ENCODE measurements at regions not wholly inside any gene's neighbourhood (a gene's known extent, or its start where the extent isn't known, plus 50 kb on each side); places are given as distances from the start of the nearest gene placed in this dataset.
"Not testable (repeated sequence)": the region's sequence is repeated elsewhere in the genome, so short reads cannot be mapped to it uniquely, and the experiment has no call there.

DNA sequence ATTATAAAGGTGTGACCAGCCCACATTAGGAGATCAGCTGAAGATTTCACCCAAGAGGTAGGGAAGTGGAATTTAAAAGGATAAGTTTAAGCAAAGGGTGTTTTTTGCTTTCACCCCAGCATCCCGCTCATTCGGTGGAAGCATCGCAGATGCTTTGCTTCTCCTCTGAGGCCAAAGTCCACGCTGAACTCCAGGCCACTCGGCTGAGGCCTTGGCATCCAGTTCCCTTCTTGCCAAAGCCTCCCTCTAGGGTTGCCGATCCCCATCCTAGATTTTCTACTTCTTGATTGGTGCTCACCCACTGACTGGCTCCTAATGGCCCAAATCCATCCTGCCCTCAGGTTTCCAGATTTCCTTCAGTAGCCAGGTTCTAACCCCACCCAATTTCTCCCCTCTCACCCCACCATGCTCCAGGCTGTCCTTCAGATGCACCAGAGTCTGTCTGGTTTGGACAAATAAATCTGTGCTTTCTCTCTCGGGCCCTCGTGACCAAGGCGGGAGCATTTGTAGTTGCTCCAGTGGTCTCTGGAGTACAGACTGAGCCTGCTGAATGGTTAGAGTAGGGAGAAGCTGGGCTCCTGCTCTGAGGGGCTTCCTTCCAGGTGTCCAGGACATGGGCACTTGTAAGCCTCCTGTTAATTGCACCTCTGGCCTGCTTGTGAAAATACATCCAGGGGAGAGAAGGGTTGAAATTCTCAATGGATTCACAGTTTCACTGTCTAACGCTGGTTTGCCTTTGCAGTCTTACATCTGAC is 193.2 kb downstream of the C1orf94 start:
- DNase-seq (ENCODE audit: low read depth in 2 of 2), result no peak

DNA sequence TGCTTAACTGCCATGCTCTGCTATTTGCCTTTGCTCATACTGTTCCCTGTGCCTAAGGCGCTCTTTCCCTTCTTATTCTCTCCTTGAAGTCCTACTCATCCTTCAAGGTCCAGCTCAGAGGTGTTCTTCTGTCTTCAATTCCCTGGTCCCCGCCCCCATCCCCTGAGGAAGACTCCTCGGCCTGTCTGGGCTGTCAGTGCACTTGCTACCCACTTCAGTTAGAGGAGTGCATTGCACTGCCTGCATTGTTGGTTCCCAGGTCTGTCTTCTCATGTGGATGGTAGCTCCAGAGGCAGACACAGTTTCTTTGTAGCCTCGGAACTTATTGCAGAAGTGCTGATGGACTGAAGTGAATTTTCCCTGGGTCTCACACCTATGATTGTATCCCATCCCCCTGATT is 194.0 kb downstream of the C1orf94 start:
- DNase-seq (ENCODE audit: low read depth in 2 of 2), result no peak

GRCh38 chr1:34371179-34371578 is 194.5 kb downstream of the C1orf94 start:
- not testable (repeated sequence) for DNase-seq (ENCODE audit: low read depth in 2 of 2)

DNA sequence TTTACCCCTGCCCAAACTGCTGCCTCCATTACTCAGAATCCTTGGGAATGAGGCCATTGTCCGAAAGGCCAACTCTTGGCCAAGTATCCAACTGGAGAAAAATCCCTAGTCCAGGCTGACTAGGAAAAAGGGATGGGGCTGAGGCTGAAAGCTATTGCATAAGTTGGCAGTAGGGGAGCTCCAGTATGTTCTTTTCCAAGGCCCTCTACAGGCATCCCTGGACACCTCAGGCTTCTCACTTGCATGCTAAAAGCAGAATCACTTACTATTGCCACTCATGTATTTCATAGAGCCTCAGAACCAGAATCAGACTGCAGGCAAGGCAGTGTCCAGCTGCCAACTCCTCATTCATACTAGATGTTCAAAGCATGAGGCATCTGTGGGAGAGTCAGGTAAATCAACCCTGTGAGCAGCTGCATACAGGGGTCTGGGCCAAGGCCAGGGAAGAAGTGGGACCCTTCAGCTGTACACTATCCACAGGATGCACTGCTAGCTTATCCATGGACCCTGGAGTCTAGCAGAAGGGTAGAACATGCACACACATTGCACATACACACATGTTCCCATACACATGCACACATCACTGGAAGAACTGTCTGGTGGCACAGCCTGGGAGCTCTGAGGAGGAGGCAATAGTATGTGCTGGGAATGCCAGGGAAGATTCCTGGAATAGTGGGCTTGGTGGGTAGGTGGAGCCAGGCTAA is 195.3 kb downstream of the C1orf94 start:
- DNase-seq (ENCODE audit: low read depth in 2 of 2), result no peak

- no peak for DNase-seq (ENCODE audit: low read depth in 2 of 2)
These were observed 196.2 kb downstream of the C1orf94 start for GRCh38 chr1:34372891-34373290.

DNA sequence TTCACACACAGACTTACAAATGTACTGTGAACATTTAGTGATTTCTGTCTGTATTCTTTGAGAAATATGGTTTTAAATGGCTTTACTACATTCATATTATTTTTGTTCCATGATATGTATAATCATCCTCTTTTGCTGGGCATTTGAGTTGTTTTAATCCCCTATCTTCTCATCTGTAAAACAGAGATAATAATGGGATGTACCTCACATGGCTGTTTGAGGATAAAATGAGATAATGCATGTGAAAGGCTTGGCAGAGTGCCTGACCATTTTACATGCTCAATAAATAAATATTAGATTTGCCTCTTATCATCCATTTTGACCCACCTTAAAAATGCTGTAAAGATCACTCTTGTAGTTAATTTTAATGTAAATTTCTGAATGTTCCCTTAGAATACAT is 197.2 kb downstream of the C1orf94 start:
- DNase-seq (ENCODE audit: low read depth in 2 of 2), result no peak

DNA sequence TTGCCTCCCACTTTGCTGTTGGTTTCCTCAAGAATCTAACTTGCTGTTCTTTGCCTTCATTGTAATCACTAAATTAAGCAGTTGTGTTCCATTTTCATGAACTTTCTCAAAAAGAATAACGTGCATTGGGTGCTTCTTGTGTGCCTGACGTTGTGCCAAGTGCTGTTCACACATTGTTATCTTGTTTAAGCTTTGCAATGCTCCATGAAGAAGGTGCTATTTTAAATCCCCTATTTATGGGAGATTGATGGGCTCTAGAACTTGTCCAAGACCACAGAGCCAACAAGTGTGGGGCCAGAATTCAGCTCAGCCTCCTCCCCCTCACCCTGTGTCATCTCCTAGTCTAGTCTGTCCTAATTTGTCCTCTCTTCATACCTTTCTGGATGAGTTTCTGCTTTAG is 199.8 kb downstream of the C1orf94 start:
- no peak for DNase-seq (ENCODE audit: low read depth in 2 of 2)

DNA sequence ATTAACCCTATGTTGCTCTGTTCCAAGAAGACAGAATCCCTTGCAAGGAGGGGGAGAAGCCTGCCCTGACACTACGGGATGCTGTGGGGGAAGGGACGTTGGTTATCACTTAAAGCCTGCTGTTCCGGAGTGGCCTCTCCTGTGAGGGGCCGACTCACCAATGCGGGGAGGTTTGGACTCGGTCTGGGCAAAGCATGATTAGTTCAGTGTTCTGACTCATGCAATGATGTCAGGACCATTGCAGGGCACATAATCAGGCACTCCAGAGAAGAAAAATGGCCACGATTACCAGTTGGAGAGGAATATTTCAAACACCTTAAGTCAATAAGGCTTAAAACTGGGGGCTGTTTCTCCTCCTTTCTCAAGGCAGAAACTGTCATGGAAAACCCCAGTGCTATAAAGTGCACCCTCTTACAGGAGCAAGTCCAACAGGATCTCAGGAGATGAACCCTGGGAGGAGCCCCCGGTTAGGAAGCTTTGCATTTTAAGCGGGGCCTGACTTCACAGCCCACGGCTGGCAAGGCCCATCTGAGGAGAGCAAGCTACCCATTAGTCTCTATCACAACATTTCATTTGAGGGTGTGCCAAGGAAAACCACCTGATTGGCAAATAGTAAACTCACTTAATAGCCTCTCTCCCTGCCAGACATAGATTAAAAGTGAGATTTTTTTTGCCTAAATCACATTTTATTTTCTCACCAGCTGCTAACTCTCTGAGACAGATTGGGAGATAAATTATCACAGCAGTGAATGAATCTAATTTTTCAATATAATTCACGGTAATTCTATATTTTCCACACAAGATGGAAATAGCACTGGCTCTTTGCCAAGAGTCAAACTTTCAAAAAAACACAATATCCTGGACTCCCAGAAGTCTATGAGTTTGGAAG is 202.5 kb downstream of the C1orf94 start:
- no peak for DNase-seq (ENCODE audit: low read depth in 2 of 2)

DNA sequence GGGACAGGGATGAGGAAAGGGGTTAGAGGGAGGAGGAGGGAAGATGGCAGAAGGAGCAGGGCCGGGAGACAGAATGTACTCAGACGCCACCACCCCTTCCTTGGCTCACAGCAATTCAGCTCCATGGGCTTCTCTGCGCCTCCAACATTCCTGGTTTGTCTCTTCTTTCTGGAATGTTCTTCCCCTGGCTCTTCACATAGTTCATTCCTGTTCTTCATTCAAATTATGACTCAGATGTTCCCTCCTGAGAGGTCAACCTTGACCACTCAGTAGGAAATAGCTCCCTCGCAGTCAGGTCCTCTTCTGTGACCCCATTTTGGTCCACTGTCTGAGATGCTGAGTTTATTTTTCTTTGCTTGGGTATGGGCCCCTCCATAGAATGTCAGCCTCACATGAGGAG is 203.2 kb downstream of the C1orf94 start:
- DNase-seq (ENCODE audit: low read depth in 2 of 2), result no peak

GRCh38 chr1:34380526-34381124 is 203.9 kb downstream of the C1orf94 start:
- DNase-seq (ENCODE audit: low read depth in 2 of 2), result no peak

DNA sequence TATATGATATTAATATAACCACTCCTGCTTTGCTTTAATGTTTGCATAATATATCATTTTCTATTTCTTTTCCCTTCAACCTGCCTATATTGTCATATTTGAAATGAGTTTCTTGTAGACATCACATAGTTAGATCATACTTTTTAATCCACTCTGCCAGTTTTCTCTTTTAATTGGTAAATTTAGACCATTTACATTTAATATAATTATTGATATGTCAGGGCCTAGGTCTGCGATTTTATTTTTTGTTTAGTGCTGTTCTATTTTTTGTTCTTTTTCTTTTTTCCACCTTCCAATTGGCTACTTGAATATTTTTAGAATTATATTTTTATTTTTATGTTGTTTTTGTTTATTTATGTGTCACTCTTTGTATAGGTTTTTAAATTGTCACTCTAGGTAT is 213.3 kb downstream of the C1orf94 start:
- no peak for DNase-seq (ENCODE audit: low read depth in 2 of 2)

DNA sequence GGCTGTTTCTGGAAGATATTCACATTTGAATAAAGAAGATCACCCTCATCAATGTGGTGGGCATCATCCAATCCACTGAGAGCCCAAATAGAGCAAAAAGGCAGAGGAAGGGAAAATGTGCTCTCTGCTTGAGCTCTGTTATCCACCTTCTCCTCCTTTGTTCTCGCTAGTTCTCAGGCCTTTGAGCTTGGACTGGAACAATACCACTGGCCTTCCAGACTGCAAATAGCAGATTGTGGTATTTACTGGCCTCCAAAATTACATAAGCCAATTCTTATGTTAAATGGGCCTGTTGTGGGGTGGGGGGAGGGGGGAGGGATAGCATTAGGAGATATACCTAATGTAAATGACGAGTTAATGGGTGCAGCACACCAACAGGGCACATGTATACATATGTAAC is 219.3 kb downstream of the C1orf94 start:
- DNase-seq (ENCODE audit: low read depth in 2 of 2), result no peak

DNA sequence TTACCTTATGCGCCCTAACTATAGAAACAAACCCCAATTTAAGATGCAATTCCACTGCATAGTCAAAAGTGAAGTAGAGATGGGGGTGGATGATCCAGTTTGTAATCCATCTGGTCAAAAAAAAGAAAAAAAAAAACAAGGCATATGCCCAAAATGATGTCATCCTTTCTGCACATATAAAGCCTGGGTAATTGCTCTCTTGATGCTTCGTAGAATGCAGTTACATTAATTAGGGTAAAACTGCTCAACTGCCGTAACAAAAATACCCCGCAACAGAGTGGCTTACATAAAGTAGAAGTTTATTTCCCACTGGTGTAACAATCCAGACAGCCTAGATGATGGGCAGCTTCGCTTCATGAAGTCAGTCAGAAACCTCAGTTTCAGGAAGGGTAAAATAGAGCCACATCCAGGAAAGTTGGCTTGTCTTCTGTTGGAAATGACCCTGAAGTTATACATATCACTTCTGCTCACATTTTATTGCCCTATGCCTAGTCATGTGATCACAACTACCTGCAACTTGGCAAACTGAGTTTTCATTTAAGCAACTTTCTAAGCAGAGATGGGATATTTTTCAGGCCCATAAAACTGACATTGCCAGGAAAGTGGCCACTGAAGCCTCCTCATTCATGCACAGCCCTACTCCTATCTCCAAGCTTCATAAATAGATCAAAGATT is 221.7 kb downstream of the C1orf94 start:
- DNase-seq (ENCODE audit: low read depth in 2 of 2), result no peak

DNA sequence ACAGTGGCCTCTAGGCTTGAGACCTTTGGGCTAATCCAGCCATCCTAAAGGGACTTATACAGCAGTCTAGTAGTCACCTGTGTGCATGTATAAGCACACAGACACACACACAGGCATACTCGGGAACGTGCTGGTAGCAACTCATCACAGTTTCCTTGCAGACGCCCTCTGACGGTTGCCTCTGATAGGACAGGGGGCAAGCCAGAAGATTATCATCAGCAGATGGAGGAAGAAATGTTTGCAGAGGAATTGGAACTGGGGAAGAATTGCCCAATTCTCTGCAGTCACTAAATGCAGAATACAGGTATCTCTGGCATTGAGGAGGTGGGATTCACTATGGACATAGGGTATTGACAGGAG is 222.2 kb downstream of the C1orf94 start:
- DNase-seq (ENCODE audit: low read depth in 2 of 2), result no peak

DNA sequence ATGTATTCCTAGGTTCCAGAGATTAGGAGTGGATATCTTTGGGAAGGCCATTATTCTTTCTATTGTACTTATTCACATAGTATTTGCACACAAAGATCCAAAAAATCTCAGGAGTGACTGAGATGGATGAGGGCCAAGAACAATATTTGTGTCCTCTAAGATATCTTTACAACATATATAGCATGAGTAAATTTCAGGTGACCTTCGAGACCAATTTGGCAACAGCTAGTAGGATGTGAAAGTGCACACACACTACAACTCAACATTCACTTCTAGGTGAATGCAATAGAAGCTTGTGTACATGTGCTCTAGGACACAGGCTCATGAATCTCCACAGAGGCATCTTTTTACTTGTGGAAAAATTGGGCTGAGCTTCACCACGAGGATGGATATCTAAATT is 224.0 kb downstream of the C1orf94 start:
- no peak for DNase-seq (ENCODE audit: low read depth in 2 of 2)

DNA sequence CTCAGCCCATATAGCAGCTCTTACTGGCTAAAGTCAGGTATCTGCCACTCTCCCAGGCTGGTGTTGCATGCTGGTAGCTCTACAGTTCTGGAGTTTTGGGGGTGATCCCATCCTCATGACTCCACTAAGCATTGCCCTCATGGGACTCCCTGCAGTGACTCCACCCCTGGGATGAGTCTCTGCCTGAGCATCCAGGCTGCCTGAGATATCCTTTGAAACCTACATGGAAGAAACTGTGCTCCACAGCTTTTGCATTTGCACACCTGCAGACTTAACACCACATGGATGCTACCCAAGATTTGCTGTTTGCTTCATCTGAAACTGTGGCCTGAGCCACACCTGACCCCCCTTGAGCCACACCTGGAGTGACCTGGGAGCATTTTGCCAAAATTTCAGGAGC is 226.4 kb downstream of the C1orf94 start:
- no peak for DNase-seq (ENCODE audit: low read depth in 2 of 2)

- no peak for DNase-seq (ENCODE audit: low read depth in 2 of 2)
These were observed 228.1 kb downstream of the C1orf94 start for GRCh38 chr1:34404804-34405203.

DNA sequence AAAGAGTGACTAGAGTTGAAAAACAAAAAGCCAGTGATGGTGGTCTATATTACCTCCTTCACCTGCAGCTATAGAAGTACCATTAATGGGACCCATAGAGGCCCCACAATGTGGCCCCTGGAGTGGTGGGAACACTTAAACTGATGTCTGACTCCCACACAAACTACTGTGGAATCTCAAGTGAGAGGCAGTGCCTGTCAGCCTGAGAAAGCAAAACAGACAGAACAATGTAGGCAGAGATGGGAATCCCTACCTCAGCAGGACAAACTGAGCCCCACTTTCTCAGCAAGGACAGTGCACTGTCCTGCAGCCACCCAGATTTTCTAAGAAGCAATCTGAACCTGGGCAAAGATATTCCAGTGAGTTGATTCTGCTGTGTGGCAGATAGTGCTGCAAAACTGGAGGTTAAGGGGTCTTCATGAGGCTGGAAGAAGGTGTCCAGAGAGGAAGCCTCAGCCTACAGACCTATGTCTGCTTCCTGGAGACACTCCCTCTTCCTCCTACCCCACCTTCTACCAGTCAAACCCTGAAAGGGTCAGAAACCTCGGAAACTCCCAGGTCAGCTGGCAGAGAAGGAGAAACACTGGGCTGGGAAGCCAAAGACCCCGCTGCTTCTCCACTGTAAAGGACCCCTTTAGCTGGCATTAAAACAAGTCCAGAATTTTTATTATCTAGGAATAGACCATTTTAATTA is 228.7 kb downstream of the C1orf94 start:
- DNase-seq (ENCODE audit: low read depth in 2 of 2), result no peak

DNA sequence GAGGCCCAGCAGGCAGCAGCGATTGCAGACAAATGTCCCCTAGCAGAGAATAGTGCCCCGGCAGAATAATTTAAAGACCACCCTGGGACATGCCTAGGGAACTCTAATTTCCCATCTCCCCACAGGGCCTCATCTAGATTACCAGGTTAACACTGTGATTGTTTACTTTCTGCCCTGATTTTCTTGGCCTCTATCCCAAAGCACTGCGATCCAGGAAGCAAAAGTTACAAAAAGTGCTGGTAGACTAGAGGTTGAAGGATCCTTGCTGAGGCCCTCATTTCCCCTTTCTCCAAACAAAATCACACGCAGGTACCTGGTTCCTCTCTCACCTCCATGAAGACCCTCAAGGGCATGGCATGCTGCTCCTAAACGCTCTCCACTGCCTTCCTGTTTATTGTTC is 229.7 kb downstream of the C1orf94 start:
- no peak for DNase-seq (ENCODE audit: low read depth in 2 of 2)

- no peak for DNase-seq (ENCODE audit: low read depth in 2 of 2)
These were observed 230.3 kb downstream of the C1orf94 start for GRCh38 chr1:34406833-34407539.
